ENCODE measurements at regions not wholly inside any gene's neighbourhood (a gene's known extent, or its start where the extent isn't known, plus 50 kb on each side); places are given as distances from the start of the nearest gene placed in this dataset.
"Not testable (repeated sequence)": the region's sequence is repeated elsewhere in the genome, so short reads cannot be mapped to it uniquely, and the experiment has no call there.

- Histone ChIP-seq H3K27me3 (ENCODE audit: control insufficient read depth in 2 of 2, insufficient read depth in 2 of 2, low read length in 2 of 2) (no peaks in the 10 kb centered on the region), H2AFZ (ENCODE audit: low read depth, low read length) (no peak overlapping the region), H3K9ac (replicated peaks; ENCODE audit: extremely low read depth, insufficient read depth, low read length) (no peak overlapping the region), H4K20me1 (replicated peaks; ENCODE audit: control insufficient read depth, extremely low read depth, insufficient read depth, low read length) (no peaks in the 10 kb centered on the region), H3K4me3 (replicated peaks in 1 of 3; ENCODE audit: insufficient read depth in 1 of 3, low read depth in 1 of 3, low read length in 3 of 3) (no peak overlapping the region), H3K79me2 (ENCODE audit: control insufficient read depth, insufficient read depth, low read length) (no peaks in the 10 kb centered on the region), H3K9me3 (replicated peaks; ENCODE audit: control insufficient read depth, insufficient read depth, low read length) (no peaks in the 10 kb centered on the region), H3K36me3 (ENCODE audit: control insufficient read depth in 2 of 2, extremely low read depth in 1 of 2, insufficient read depth in 2 of 2, low read length in 2 of 2) (no peaks in the 10 kb centered on the region), H3K27ac (ENCODE audit: insufficient read depth, low read depth, low read length) (no peak overlapping the region), H3K4me1 (ENCODE audit: control insufficient read depth, extremely low read depth, insufficient read depth, low read length) (no peaks in the 10 kb centered on the region), H3K9me1 (replicated peaks; ENCODE audit: control insufficient read depth, extremely low read depth, insufficient read depth, low read length) (no peaks in the 10 kb centered on the region), H3K4me2 (ENCODE audit: insufficient read depth, low read length) (no peak overlapping the region)
- no peak for TF ChIP-seq MYC (IDR thresholded peaks at IDR 0.05; ENCODE audit: low read depth, low read length)
- FAIRE-seq (no peak), DNase-seq (ENCODE audit: low read depth, low spot score) (no peak)
- BruUV-seq (replicated peaks): no TSS peak
- ChIA-PET POLR2A (no interaction called here), CTCF (interaction anchor here (0.7 kb wide), 1 partner anchor 47 kb away, joined by 3 read pairs; no protein-coding TSS in a partner anchor)
- dilution Hi-C loops (cut with MboI; ENCODE audit: extremely low pct_ligation_motif_present, low sequenced_read_pairs): no loop called here
- intact Hi-C loops (cut with micrococcal nuclease): no loop called here
Observed at GRCh38 chr4:124931050-124931449, 218.5 kb upstream of the ANKRD50 start.

- H3K4me2 ChIP-seq (ENCODE audit: insufficient read depth, low read length); dilution Hi-C loops (cut with MboI; ENCODE audit: extremely low pct_ligation_motif_present, low sequenced_read_pairs); H2AFZ ChIP-seq (ENCODE audit: low read depth, low read length); POLR2A ChIA-PET; H3K36me3 ChIP-seq (ENCODE audit: control insufficient read depth in 2 of 2, extremely low read depth in 1 of 2, insufficient read depth in 2 of 2, low read length in 2 of 2); BruUV-seq (replicated peaks); H3K9ac ChIP-seq (replicated peaks; ENCODE audit: extremely low read depth, insufficient read depth, low read length); H3K27me3 ChIP-seq (ENCODE audit: control insufficient read depth in 2 of 2, insufficient read depth in 2 of 2, low read length in 2 of 2); H3K9me1 ChIP-seq (replicated peaks; ENCODE audit: control insufficient read depth, extremely low read depth, insufficient read depth, low read length); H4K20me1 ChIP-seq (replicated peaks; ENCODE audit: control insufficient read depth, extremely low read depth, insufficient read depth, low read length); H3K9me3 ChIP-seq (replicated peaks; ENCODE audit: control insufficient read depth, insufficient read depth, low read length); DNase-seq (ENCODE audit: low read depth, low spot score); CTCF ChIA-PET; H3K4me1 ChIP-seq (ENCODE audit: control insufficient read depth, extremely low read depth, insufficient read depth, low read length); H3K27ac ChIP-seq (ENCODE audit: insufficient read depth, low read depth, low read length); intact Hi-C loops (cut with micrococcal nuclease); FAIRE-seq; H3K4me3 ChIP-seq (replicated peaks in 1 of 3; ENCODE audit: insufficient read depth in 1 of 3, low read depth in 1 of 3, low read length in 3 of 3); H3K79me2 ChIP-seq (ENCODE audit: control insufficient read depth, insufficient read depth, low read length): not testable (repeated sequence)
Observed at GRCh38 chr4:124922748-124923147, 210.2 kb upstream of the ANKRD50 start.

GRCh38 chr4:124918559-124919122 is 206.1 kb upstream of the ANKRD50 start:
- POLR2A ChIA-PET: no interaction called here

More at GRCh38 chr4:124918559-124919122, 206.1 kb upstream of the ANKRD50 start:
- no TSS peak for BruUV-seq (replicated peaks)
- intact Hi-C loops (cut with micrococcal nuclease) (no loop called here), dilution Hi-C loops (cut with MboI; ENCODE audit: extremely low pct_ligation_motif_present, low sequenced_read_pairs) (no loop called here)
- CTCF ChIA-PET: no interaction called here
- FAIRE-seq (no peak), DNase-seq (ENCODE audit: low read depth, low spot score) (no peak)
- no peaks in the 10 kb centered on the region for H4K20me1 ChIP-seq (replicated peaks; ENCODE audit: control insufficient read depth, extremely low read depth, insufficient read depth, low read length)
- no peaks in the 10 kb centered on the region for H3K27me3 ChIP-seq (ENCODE audit: control insufficient read depth in 2 of 2, insufficient read depth in 2 of 2, low read length in 2 of 2)
- no peak overlapping the region for H3K9ac ChIP-seq (replicated peaks; ENCODE audit: extremely low read depth, insufficient read depth, low read length)
- H3K4me2 ChIP-seq (ENCODE audit: insufficient read depth, low read length): no peak overlapping the region
- no peaks in the 10 kb centered on the region for H3K9me1 ChIP-seq (replicated peaks; ENCODE audit: control insufficient read depth, extremely low read depth, insufficient read depth, low read length)
- no peaks in the 10 kb centered on the region for H3K36me3 ChIP-seq (ENCODE audit: control insufficient read depth in 2 of 2, extremely low read depth in 1 of 2, insufficient read depth in 2 of 2, low read length in 2 of 2)
- no peaks in the 10 kb centered on the region for H3K4me1 ChIP-seq (ENCODE audit: control insufficient read depth, extremely low read depth, insufficient read depth, low read length)
- no peak for TF ChIP-seq EZH2 (IDR thresholded peaks at IDR 0.05; ENCODE audit: borderline replicate concordance, low read depth, low read length, severe bottlenecking)
- TF ChIP-seq MYC (IDR thresholded peaks at IDR 0.05; ENCODE audit: low read depth, low read length): no peak
- TF ChIP-seq POLR2AphosphoS5 (IDR thresholded peaks at IDR 0.05; ENCODE audit: insufficient read depth, low read depth, low read length): no peak
- TF ChIP-seq CTCF (IDR thresholded peaks at IDR 0.05; ENCODE audit: extremely low read depth in 1 of 2, insufficient read depth in 1 of 2, low read depth in 1 of 2, low read length in 2 of 2): no peak
- no peak for TF ChIP-seq MAX (IDR thresholded peaks at IDR 0.05; ENCODE audit: insufficient read depth, insufficient read length)
- TF ChIP-seq GATA2 (IDR thresholded peaks at IDR 0.05; ENCODE audit: insufficient read depth, insufficient read length, low read depth, low read length): no peak
- no peak for TF ChIP-seq POLR2A (IDR thresholded peaks at IDR 0.05; ENCODE audit: low read depth, low read length)
- no peak for TF ChIP-seq JUN (IDR thresholded peaks at IDR 0.05; ENCODE audit: borderline replicate concordance, insufficient read depth, insufficient read length, low read depth)
- no peak for TF ChIP-seq FOS (IDR thresholded peaks at IDR 0.05; ENCODE audit: borderline replicate concordance, insufficient read depth, low read length)
- H3K79me2 ChIP-seq (ENCODE audit: control insufficient read depth, insufficient read depth, low read length): no peaks in the 10 kb centered on the region
- H3K9me3 ChIP-seq (replicated peaks; ENCODE audit: control insufficient read depth, insufficient read depth, low read length): no peaks in the 10 kb centered on the region
- H3K4me3 ChIP-seq (replicated peaks in 1 of 3; ENCODE audit: insufficient read depth in 1 of 3, low read depth in 1 of 3, low read length in 3 of 3): no peak overlapping the region
- H2AFZ ChIP-seq (ENCODE audit: low read depth, low read length): no peak overlapping the region
- no peak overlapping the region for H3K27ac ChIP-seq (ENCODE audit: insufficient read depth, low read depth, low read length)
